ENCODE measurements at regions not wholly inside any gene's neighbourhood (a gene's known extent, or its start where the extent isn't known, plus 50 kb on each side); places are given as distances from the start of the nearest gene placed in this dataset.

DNA sequence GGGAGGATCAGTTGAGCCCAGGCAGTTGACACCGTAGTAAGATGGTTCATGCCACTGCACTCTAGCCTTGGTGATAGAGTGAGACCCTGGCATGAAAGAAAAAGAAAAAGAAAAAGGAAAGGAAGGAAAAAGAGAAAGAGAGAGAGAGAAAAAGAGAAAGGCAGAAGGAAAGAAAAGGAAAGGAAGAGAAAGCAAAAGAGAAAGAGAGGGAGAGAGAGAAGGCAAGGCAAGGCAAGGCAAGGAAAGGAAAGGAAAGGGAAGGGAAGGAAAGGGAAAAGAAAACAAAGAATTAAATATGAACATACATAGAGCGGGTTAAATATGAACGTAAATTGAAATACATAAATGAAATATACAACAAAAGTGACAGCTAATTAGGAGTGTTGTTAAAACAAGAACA is 167.5 kb upstream of the SETBP1 start:
- H3K4me3 ChIP-seq (ENCODE audit: low read depth, low read length) = no peak overlapping the region
- TF ChIP-seq, protein P1, sequence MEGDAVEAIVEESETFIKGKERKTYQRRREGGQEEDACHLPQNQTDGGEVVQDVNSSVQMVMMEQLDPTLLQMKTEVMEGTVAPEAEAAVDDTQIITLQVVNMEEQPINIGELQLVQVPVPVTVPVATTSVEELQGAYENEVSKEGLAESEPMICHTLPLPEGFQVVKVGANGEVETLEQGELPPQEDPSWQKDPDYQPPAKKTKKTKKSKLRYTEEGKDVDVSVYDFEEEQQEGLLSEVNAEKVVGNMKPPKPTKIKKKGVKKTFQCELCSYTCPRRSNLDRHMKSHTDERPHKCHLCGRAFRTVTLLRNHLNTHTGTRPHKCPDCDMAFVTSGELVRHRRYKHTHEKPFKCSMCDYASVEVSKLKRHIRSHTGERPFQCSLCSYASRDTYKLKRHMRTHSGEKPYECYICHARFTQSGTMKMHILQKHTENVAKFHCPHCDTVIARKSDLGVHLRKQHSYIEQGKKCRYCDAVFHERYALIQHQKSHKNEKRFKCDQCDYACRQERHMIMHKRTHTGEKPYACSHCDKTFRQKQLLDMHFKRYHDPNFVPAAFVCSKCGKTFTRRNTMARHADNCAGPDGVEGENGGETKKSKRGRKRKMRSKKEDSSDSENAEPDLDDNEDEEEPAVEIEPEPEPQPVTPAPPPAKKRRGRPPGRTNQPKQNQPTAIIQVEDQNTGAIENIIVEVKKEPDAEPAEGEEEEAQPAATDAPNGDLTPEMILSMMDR (IDR thresholded peaks at IDR 0.05; ENCODE audit: low read depth, low read length) = no peak

DNA sequence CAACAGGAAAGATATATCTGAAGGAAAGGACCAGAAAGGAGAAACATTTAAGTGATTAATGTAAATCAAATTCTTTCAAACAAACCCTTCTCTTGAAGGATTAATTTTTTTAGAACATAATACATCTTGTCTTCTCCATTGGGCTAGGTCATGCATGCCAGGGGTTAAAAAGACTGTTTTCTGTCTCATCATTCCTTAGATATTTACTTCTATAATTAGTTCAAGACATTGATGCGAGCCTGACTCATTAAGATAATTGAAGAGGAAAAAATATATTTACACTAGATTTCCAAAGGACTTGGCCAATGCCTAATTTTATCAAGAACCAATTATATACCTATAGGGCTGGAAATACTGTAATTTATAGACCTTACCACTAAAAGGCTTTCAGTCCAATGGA is 166.6 kb upstream of the SETBP1 start:
- no peak overlapping the region for H3K4me3 ChIP-seq (ENCODE audit: low read depth, low read length)
- TF ChIP-seq, protein P1 (IDR thresholded peaks at IDR 0.05; ENCODE audit: low read depth, low read length) = no peak

DNA sequence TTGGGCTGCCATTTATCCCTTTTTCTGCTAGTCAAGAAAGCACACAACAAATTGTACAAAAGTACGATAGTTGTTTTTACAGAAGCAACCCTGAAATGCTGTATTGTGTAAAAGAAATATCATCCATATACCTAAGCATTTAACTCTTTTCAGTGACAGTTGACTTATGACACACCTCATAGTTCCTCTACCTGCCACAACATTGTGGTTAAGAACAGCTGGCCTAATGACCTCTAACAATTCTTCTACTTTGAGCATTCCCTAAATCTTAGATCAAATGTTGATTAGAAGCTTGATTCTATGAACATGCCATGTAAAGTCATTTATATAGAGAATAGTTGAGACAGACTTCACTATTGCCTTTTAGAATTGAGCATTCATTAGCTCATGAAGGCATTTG is 165.9 kb upstream of the SETBP1 start:
- no peak overlapping the region for H3K4me3 ChIP-seq (ENCODE audit: low read depth, low read length)
- TF ChIP-seq, protein P1 (IDR thresholded peaks at IDR 0.05; ENCODE audit: low read depth, low read length) = no peak

DNA sequence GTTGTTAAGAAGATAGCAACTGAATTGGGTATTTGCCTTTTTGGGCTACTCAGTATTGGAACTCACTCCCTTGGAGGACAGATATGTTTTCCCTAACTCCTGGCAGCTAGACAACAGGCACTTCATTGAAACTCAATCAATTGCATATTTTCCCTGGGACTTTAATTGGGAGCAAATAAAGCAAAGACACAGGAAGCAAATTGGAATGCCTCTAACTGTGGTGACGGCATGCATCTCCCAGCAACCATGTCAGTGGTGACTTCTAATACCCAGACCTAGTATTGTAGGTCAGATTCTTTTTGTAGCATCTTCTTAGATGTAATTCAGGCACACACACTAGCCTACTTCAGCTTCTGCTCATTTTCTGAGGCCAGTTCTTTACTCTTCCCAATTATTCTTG is 164.2 kb upstream of the SETBP1 start:
- no peak overlapping the region for H3K4me3 ChIP-seq (ENCODE audit: low read depth, low read length)
- TF ChIP-seq, protein P1 (IDR thresholded peaks at IDR 0.05; ENCODE audit: low read depth, low read length) = no peak

DNA sequence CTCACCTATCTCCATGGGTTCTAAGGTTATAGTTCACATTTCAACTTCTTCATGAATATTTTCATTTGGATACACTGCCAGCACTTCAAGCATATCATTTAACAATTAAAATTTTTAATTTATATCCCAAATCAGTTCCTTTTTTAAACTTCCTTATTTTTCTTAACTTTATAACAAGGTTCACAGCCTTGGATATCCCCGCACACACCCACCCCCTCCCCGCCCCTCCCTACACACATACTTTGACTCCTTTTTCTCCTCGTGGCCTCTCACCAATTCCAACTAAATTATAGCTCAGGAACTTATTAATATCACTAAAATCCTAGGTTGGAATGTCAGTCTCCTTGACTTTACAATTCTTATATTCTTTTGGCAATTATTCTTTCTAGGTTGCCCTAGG is 163.6 kb upstream of the SETBP1 start:
- no peak overlapping the region for H3K4me3 ChIP-seq (ENCODE audit: low read depth, low read length)
- TF ChIP-seq, protein P1 (IDR thresholded peaks at IDR 0.05; ENCODE audit: low read depth, low read length) = no peak

DNA sequence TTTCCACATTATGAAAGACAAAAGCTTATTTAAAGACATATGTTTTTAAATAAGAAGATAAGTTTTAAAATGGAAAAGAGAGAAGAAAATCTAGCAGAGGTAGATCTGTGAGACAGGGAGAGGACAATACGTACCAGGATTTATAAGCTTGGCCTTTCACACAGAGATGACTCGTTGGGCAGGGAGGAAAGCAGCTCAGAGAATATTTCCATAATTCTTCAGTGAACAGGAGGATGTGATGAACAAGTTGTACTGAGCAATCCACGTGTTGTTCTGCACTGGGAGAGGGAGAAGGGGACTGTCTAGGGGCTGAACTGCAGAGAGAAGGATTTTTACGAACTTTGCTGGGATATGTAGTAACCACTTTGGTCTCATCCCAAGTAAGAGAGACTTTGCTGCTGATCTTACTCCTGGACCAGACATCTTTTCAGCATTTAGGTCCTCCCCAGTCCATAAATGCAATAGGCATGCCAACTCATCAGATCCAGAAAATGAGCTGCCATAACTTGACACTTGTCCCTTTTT is 162.5 kb upstream of the SETBP1 start:
- no peak overlapping the region for H3K4me3 ChIP-seq (ENCODE audit: low read depth, low read length)
- TF ChIP-seq, protein P1 (IDR thresholded peaks at IDR 0.05; ENCODE audit: low read depth, low read length) = no peak

DNA sequence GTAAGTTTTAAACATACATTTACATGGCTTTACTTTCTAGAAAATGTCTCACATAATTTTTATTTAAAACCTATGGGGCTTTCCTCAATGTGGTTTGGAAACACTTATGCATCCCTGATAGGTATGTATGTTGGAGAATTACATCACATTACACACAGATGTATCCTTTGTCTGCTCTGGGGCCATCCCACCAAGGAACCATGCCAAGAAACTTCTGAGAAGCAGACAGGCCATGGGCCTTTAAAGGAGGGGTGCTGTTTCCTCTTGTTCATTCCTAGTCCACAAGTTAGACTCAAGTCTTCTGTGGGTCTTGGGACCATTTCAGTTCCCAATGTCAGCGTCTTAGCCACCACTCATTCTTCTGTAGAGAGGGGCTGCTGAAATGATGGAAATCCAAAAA is 162.0 kb upstream of the SETBP1 start:
- TF ChIP-seq, protein P1 (IDR thresholded peaks at IDR 0.05; ENCODE audit: low read depth, low read length) = no peak
- H3K4me3 ChIP-seq (ENCODE audit: low read depth, low read length) = no peak overlapping the region
